ACC112 (cell line): ENCODE measurements at regions not wholly inside any gene's neighbourhood (a gene's known extent, or its start where the extent isn't known, plus 50 kb on each side); places are given as distances from the start of the nearest gene placed in this dataset.
A peak's percentile ranks its signal among the peaks of the same experiment; 100 is the strongest.

Experiments used
- H2AFZ ChIP-seq: fragments of 200-600 bp; sonication (generic); one replicate; pipeline ENCODE4 v1.6.0; 2017; ENCODE audit warnings: antibody characterized with exemption, low read length; ENCODE audit not compliant: unreplicated experiment
- H3K27ac ChIP-seq: fragments of 200-600 bp; sonication (generic); 2 replicates; pipeline ENCODE4 v1.5.1; 2014; ENCODE audit warnings: low read depth, mild to moderate bottlenecking, antibody characterized with exemption, low read length, moderate library complexity
- H3K27me3 ChIP-seq: fragments of 200-600 bp; sonication (generic); 2 replicates; pipeline ENCODE4 v1.6.1; 2014; ENCODE audit warnings: mild to moderate bottlenecking, antibody characterized with exemption, low read length, moderate library complexity, mixed read lengths; ENCODE audit not compliant: insufficient read depth
- H3K36me3 ChIP-seq: fragments of 200-600 bp; sonication (generic); 2 replicates; pipeline ENCODE4 v1.6.1; 2016; ENCODE audit warnings: mild to moderate bottlenecking, antibody characterized with exemption, low read length, moderate library complexity, mixed read lengths; ENCODE audit not compliant: insufficient read depth
- H3K4me1 ChIP-seq: fragments of 200-600 bp; sonication (generic); one replicate; pipeline ENCODE4 v1.6.1; 2016; ENCODE audit warnings: low read length, mixed read lengths; ENCODE audit not compliant: insufficient read depth, unreplicated experiment, control insufficient read depth
- H3K4me3 ChIP-seq: fragments of 200-600 bp; sonication (generic); 2 replicates; pipeline ENCODE4 v1.5.1; 2014; ENCODE audit warnings: mild to moderate bottlenecking, low read depth, low read length
- H3K79me2 ChIP-seq: fragments of 200-600 bp; sonication (generic); one replicate; pipeline ENCODE4 v1.6.0; 2016; ENCODE audit warnings: low read length; ENCODE audit not compliant: control insufficient read depth, unreplicated experiment, insufficient read depth

GRCh38 chr7:21359163-21359562 is 68.7 kb upstream of the SP4 start:
- no peak overlapping the region for H3K4me3 ChIP-seq
- H3K4me1 ChIP-seq, result no peaks in the 10 kb centered on the region
- H3K79me2 ChIP-seq, result no peaks in the 10 kb centered on the region
- no peak overlapping the region for H3K27ac ChIP-seq
- no peaks in the 10 kb centered on the region for H3K36me3 ChIP-seq
- H2AFZ ChIP-seq, result no peak overlapping the region
- H3K27me3 ChIP-seq, result peaks cover 44% of the 10 kb centered on the region

DNA sequence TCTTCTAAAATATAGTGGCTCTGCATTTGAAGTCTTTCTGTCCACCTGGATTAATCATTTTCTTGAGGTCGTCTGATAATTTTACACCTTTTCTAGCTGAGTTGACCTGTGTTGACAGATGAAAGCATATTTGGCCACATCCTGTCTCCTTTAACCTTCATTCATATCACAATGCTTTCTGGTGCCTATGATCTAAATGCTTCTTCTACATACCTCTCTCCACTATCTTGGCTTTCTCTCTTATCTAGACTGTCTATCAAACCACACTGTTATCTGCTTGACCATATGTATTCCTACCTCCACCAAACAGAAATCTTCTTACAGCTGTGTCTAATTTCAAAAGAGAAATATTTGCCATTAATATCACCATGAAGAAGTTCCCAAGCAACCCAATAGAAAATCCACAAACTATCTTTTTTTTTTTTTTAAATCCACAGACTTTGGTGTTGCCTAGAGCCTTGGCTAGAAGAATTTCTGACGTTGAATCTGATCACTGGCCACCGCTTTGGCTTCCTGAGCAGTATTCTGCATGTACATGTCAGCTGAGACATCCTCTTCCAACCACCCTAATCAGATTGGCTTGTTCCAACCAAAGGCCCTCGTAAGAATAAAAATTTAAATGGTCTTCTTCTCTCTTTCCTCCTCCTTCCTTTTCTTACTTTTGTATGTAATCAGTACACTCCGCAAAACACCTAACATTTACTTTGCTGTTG is 66.3 kb upstream of the SP4 start:
- Histone ChIP-seq H2AFZ (no peak overlapping the region), H3K27ac (no peak overlapping the region), H3K79me2 (no peaks in the 10 kb centered on the region), H3K4me1 (peaks cover 1% of the 10 kb centered on the region), H3K36me3 (no peaks in the 10 kb centered on the region), H3K4me3 (no peak overlapping the region), H3K27me3 (peaks cover 26% of the 10 kb centered on the region)

GRCh38 chr7:21364801-21365271 is 63.0 kb upstream of the SP4 start:
- Histone ChIP-seq H3K27ac (no peak overlapping the region), H3K4me3 (no peak overlapping the region), H3K4me1 (peaks cover 4% of the 10 kb centered on the region), H2AFZ (no peak overlapping the region), H3K79me2 (no peaks in the 10 kb centered on the region), H3K27me3 (peaks cover 21% of the 10 kb centered on the region), H3K36me3 (no peaks in the 10 kb centered on the region)

DNA sequence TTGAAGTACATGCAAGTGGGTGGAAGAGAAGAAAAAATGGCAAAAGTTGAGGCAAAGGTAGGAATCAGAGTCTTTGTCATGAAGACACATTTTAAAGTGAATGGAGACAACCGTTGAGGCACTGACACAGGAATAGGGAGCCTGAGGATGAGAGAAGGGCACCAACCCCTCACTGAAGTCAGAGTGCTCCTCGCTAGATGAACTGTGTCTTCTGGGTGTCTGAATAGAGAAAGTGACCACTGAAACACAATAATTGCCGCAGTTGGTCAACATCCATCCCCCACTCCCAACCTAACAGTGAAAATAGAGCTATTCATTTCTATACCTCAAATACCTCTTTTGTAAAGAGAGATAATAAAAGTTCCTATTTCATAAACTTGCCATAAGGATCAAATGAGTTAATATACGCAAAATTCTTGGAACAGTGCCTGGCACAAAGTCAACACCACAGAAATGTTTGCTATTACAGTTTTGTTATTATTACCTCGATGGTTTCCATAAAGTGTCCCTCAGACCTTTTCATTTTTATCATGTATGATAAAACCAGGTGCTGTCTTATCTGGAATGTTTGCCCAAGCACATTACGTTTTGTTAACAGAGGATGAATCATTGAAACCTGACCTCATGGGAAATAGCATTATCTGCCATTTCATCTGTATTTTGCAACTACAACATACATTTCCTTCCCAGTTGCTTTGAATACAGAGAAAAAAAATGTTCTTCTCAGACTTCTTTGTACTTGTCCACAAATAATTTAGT is 61.8 kb upstream of the SP4 start:
- no peaks in the 10 kb centered on the region for H3K79me2 ChIP-seq
- no peak overlapping the region for H3K27ac ChIP-seq
- no peak overlapping the region for H3K4me3 ChIP-seq
- H2AFZ ChIP-seq, result no peak overlapping the region
- peaks cover 19% of the 10 kb centered on the region for H3K27me3 ChIP-seq
- peaks cover 4% of the 10 kb centered on the region for H3K4me1 ChIP-seq
- H3K36me3 ChIP-seq, result no peaks in the 10 kb centered on the region

- Histone ChIP-seq H3K36me3 (no peaks in the 10 kb centered on the region), H3K27ac (no peak overlapping the region), H2AFZ (no peak overlapping the region), H3K27me3 (peaks cover 9% of the 10 kb centered on the region), H3K4me1 (peaks cover 7% of the 10 kb centered on the region), H3K4me3 (no peak overlapping the region), H3K79me2 (no peaks in the 10 kb centered on the region)
These were observed 60.8 kb upstream of the SP4 start for GRCh38 chr7:21367081-21367480.

DNA sequence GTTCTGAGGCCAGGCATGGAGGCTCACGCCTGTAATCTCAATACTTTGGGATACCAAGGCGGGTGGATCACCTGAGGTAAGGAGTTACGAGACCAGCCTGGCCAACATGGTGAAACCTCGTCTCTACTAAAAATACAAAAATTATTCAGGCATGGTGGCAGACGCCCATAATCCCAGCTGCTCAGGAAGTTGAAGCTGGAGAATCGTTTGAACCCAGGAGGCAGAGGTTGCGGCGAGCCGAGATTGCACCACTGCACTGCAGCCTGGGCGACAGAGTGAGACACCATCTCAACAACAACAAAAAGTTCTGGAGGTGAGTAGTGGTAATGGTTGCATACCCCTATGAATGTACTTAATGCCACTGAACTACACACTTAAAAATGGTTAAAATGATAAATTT is 60.3 kb upstream of the SP4 start:
- no peak overlapping the region for H2AFZ ChIP-seq
- H3K79me2 ChIP-seq, result no peaks in the 10 kb centered on the region
- peaks cover 4% of the 10 kb centered on the region; the same call in 1 of the 2 replicates for H3K27me3 ChIP-seq
- H3K36me3 ChIP-seq, result no peaks in the 10 kb centered on the region
- H3K4me3 ChIP-seq, result no peak overlapping the region
- H3K4me1 ChIP-seq, result peaks cover 7% of the 10 kb centered on the region
- H3K27ac ChIP-seq, result no peak overlapping the region

DNA sequence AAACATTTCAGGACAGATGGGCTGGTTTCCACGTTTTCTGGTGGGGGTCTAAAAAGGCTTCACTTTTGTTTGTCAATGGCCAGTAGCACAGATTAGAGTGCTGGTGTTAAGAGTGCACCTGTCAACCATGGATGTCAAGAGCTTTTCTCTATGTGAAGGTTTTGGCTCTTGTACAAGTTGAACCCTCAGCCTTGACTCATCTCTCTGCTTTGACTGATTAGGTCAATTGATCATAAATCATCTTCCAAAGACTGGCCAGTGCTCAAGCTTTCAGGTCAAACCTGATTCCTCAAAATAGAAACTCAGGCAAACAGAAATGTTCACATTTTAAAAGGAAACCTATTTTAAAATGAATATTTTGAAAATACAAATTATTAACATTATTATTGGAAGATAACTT is 59.6 kb upstream of the SP4 start:
- H3K4me3 ChIP-seq, result no peak overlapping the region
- no peak overlapping the region for H2AFZ ChIP-seq
- H3K27me3 ChIP-seq, result peaks cover 3% of the 10 kb centered on the region; the same call in 1 of the 2 replicates
- peaks cover 7% of the 10 kb centered on the region for H3K4me1 ChIP-seq
- no peak overlapping the region for H3K27ac ChIP-seq
- no peaks in the 10 kb centered on the region for H3K36me3 ChIP-seq
- H3K79me2 ChIP-seq, result no peaks in the 10 kb centered on the region

GRCh38 chr7:21370283-21370982 is 57.5 kb upstream of the SP4 start:
- peaks cover 7% of the 10 kb centered on the region for H3K4me1 ChIP-seq
- H3K36me3 ChIP-seq, result no peaks in the 10 kb centered on the region
- peak overlapping the region; percentile 9; the same call in 1 of the 2 replicates for H3K4me3 ChIP-seq
- no peak overlapping the region for H3K27ac ChIP-seq
- peak overlapping the region; percentile 38 for H2AFZ ChIP-seq
- H3K27me3 ChIP-seq, result peaks cover 3% of the 10 kb centered on the region; the same call in 1 of the 2 replicates
- no peaks in the 10 kb centered on the region for H3K79me2 ChIP-seq

DNA sequence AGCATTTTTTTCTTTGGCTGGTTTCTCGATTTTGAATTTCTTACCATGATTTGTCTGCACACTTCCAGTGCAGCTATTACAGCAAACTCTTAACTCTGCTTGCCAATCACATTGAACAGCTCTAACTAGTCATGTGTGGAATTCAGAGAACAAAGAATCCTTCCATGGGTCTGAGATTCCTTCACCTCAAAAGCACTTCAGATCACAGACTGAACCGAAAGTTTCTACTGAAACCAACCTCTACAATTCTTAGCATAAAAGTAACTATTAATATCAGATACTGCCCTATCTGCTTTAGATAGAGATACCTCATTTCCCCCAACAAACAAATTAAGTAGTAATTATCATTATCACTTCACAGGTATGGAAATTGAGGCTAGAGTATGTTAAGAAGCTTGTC is 56.5 kb upstream of the SP4 start:
- Histone ChIP-seq H3K36me3 (no peaks in the 10 kb centered on the region), H3K79me2 (no peaks in the 10 kb centered on the region), H3K4me3 (peak overlapping the region; percentile 32; the same call in 1 of the 2 replicates), H2AFZ (peak overlapping the region; percentile 7), H3K27me3 (peaks cover 3% of the 10 kb centered on the region; the same call in 1 of the 2 replicates), H3K27ac (no peak overlapping the region), H3K4me1 (peaks cover 7% of the 10 kb centered on the region)

DNA sequence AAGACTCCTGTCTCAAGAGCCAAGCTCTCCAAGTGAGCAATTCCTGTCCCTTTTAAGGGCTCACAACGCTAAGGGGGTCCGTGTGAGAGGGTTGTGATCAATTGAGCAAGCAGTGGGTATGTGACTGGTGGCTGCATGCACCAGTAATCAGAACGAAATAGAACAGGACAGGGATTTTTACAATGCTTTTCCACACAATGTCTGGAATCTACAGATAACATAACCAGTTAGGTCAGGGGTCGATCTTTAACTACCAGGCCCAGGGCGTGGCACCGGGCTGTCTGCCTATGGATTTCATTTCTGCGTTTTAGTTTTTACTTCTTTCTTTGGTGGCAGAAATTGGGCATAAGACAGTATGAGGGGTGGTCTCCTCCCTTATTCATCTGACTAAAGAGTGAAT is 54.9 kb upstream of the SP4 start:
- peaks cover 3% of the 10 kb centered on the region; the same call in 1 of the 2 replicates for H3K27me3 ChIP-seq
- H3K27ac ChIP-seq, result no peak overlapping the region
- no peak overlapping the region for H3K4me3 ChIP-seq
- peaks cover 3% of the 10 kb centered on the region for H3K4me1 ChIP-seq
- no peaks in the 10 kb centered on the region for H3K36me3 ChIP-seq
- H2AFZ ChIP-seq, result no peak overlapping the region
- no peaks in the 10 kb centered on the region for H3K79me2 ChIP-seq
